ENCODE measurements at regions not wholly inside any gene's neighbourhood (a gene's known extent, or its start where the extent isn't known, plus 50 kb on each side); places are given as distances from the start of the nearest gene placed in this dataset.

Small RNA genes lying in the stretch of these regions (small RNA-seq; reads per million reads assigned to genes)
- 0 reads per million in 3 experiments for gene RNA5SP54 (ENCODE audit: insufficient read depth in 2 of 3, insufficient read length in 3 of 3, low read depth in 2 of 3, low replicate concordance in 1 of 3)

Measured in HepG2 (cell line).